Trophoblast cell (in vitro differentiated cells and primary cell): ENCODE measurements at regions not wholly inside any gene's neighbourhood (a gene's known extent, or its start where the extent isn't known, plus 50 kb on each side); places are given as distances from the start of the nearest gene placed in this dataset.

Source experiments
- DNase-seq, 2 donors: peaks; one replicate each; pipeline ENCODE4 v3.0.0-alpha.2; 2016
- H2AFZ ChIP-seq: 2 replicates; pipeline ENCODE4 v1.6.1; 2013; ENCODE audit warnings: low read length, moderate library complexity, mild to moderate bottlenecking; ENCODE audit not compliant: insufficient read depth, poor library complexity
- H2AK5ac ChIP-seq: 2 replicates; pipeline ENCODE4 v1.6.1; 2013; ENCODE audit warnings: mild to moderate bottlenecking, low read length
- H2BK120ac ChIP-seq: 2 replicates; pipeline ENCODE4 v1.6.1; 2013; ENCODE audit warnings: low read length, mild to moderate bottlenecking, moderate library complexity; ENCODE audit not compliant: insufficient read depth, poor library complexity
- H2BK12ac ChIP-seq: 2 replicates; pipeline ENCODE4 v1.6.1; 2013; ENCODE audit warnings: mild to moderate bottlenecking, low read length, moderate library complexity
- H2BK5ac ChIP-seq: 2 replicates; pipeline ENCODE4 v1.6.1; 2013; ENCODE audit warnings: low read length, low read depth, moderate library complexity, mild to moderate bottlenecking; ENCODE audit not compliant: poor library complexity
- H3K14ac ChIP-seq: 2 replicates; pipeline ENCODE4 v1.6.1; 2013; ENCODE audit warnings: mild to moderate bottlenecking, low read length
- H3K18ac ChIP-seq: 2 replicates; pipeline ENCODE4 v1.6.1; 2013; ENCODE audit warnings: mild to moderate bottlenecking, low read length
- H3K23ac ChIP-seq: 2 replicates; pipeline ENCODE4 v1.6.1; 2013; ENCODE audit warnings: low read length
- H3K27ac ChIP-seq: 2 replicates; pipeline ENCODE4 v1.5.1; 2013; ENCODE audit warnings: low read depth, mild to moderate bottlenecking, inconsistent platforms, low read length, moderate library complexity
- H3K27me3 ChIP-seq: 2 replicates; pipeline ENCODE4 v1.6.1; 2013; ENCODE audit warnings: inconsistent platforms, mild to moderate bottlenecking, low read length, moderate library complexity; ENCODE audit not compliant: insufficient read depth
- H3K36me3 ChIP-seq, 2 experiments: 1 replicate in 1 of 2; 2 replicates in 1 of 2; pipeline ENCODE4 v1.6.1; 2013; ENCODE audit warnings: low read length in 2 of 2, mild to moderate bottlenecking in 2 of 2, moderate library complexity in 1 of 2; ENCODE audit not compliant: insufficient read depth in 2 of 2, control insufficient read depth in 1 of 2
- H3K4ac ChIP-seq: 2 replicates; pipeline ENCODE4 v1.6.1; 2013; ENCODE audit warnings: low read depth, mild to moderate bottlenecking, low read length, moderate library complexity
- H3K4me1 ChIP-seq, 2 experiments: 1 replicate in 1 of 2; 2 replicates in 1 of 2; pipeline ENCODE4 v1.6.1; 2013; ENCODE audit warnings: low read length in 2 of 2, mild to moderate bottlenecking in 2 of 2, moderate library complexity in 1 of 2; ENCODE audit not compliant: insufficient read depth in 2 of 2, control insufficient read depth in 1 of 2
- H3K4me2 ChIP-seq: 2 replicates; pipeline ENCODE4 v1.6.1; 2013; ENCODE audit warnings: inconsistent platforms, mild to moderate bottlenecking, low read length, moderate library complexity
- H3K4me3 ChIP-seq: 2 replicates; pipeline ENCODE4 v1.5.1; 2013; ENCODE audit warnings: mild to moderate bottlenecking, low read depth, low read length, inconsistent platforms
- H3K79me1 ChIP-seq: one replicate; pipeline ENCODE4 v1.6.1; 2013; ENCODE audit warnings: low read length
- H3K79me2 ChIP-seq: 2 replicates; pipeline ENCODE4 v1.6.1; 2013; ENCODE audit warnings: low read length, mild to moderate bottlenecking; ENCODE audit not compliant: control insufficient read depth, insufficient read depth, poor library complexity
- H3K9ac ChIP-seq: 2 replicates; pipeline ENCODE4 v1.6.1; 2013; ENCODE audit warnings: mild to moderate bottlenecking, low read length
- H3K9me3 ChIP-seq: 2 replicates; pipeline ENCODE4 v1.6.1; 2013; ENCODE audit warnings: low read depth, mild to moderate bottlenecking, control low read depth, inconsistent platforms, low read length; ENCODE audit not compliant: insufficient read depth
- H4K12ac ChIP-seq: 2 replicates; pipeline ENCODE4 v1.6.1; 2013; ENCODE audit warnings: low read depth, mild to moderate bottlenecking, low read length, moderate library complexity
- H4K8ac ChIP-seq: 2 replicates; pipeline ENCODE4 v1.6.1; 2013; ENCODE audit warnings: low read depth, mild to moderate bottlenecking, low read length, moderate library complexity
- H4K91ac ChIP-seq: one replicate; pipeline ENCODE4 v1.6.1; 2013; ENCODE audit warnings: low read depth, mild to moderate bottlenecking, low read length, moderate library complexity
- whole genome bisulfite sequencing: extraction: QIAGEN DNeasy Blood & Tissue Kit; methylation state at CpG from one replicate; pipeline ENCODE4 v1.1.7; 2013; ENCODE audit warnings: missing lambda C conversion rate; ENCODE audit not compliant: insufficient read length, insufficient coverage; ENCODE audit errors: extremely low coverage; 5-methylcytosine and 5-hydroxymethylcytosine counted together

DNA sequence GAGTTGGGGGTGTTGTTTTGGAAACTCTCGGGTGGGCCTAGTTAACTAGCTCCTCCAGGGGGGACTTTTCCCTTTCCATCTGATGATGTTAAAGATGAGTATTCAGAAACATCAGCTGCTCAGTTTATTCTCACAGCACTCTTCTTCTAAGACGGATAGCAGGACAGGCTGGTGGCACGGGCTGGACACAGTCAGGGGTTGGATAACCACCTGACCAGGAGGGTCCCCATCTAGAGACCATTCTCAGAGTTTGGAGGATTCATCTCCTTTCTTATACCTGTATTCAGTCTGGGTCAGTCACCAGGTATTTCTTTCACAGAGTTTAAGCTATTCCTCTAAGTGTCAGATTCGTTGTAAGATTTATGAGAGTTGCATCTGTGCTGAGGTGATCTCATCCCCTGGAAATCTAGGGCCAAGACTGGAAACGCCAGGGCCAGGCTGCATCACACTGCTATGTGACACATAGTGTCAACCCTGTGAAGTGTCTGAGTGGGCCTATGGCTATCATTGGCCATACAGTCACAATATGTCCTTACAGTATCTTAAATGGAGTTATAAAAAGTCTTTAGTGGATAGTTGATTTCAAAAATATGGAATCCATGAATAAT lies 111.7 kb downstream of the FAM50B start:
- no peaks in the 10 kb centered on the region for H3K79me2 ChIP-seq
- H3K79me1 ChIP-seq = no peaks in the 10 kb centered on the region
- H3K4me1 ChIP-seq = peaks cover 4 to 7% of the 10 kb centered on the region in 2 experiments
- WGBS = no CpG with 5 or more reads among the region's 5 CpGs
- no peak overlapping the region for H4K12ac ChIP-seq
- H3K23ac ChIP-seq = no peak overlapping the region
- H3K18ac ChIP-seq = no peak overlapping the region
- no peak overlapping the region for H2AFZ ChIP-seq
- H3K4me2 ChIP-seq = peak overlapping the region; percentile 13
- H2AK5ac ChIP-seq = no peak overlapping the region
- H2BK120ac ChIP-seq = no peak overlapping the region
- no peak overlapping the region for H4K8ac ChIP-seq
- no peak overlapping the region for H4K91ac ChIP-seq
- no peaks in the 10 kb centered on the region for H3K36me3 ChIP-seq
- no peak overlapping the region for H3K4ac ChIP-seq
- H3K9ac ChIP-seq = no peak overlapping the region
- no peak overlapping the region for H2BK5ac ChIP-seq
- no peak overlapping the region for H3K4me3 ChIP-seq
- DNase-seq = no peak
- H3K9me3 ChIP-seq = no peaks in the 10 kb centered on the region
- H3K27ac ChIP-seq = no peak overlapping the region
- no peak overlapping the region for H3K14ac ChIP-seq
- no peaks in the 10 kb centered on the region for H3K27me3 ChIP-seq
- H2BK12ac ChIP-seq = no peak overlapping the region

GRCh38 chr6:3961581-3962215 lies 112.5 kb downstream of the FAM50B start:
- Histone ChIP-seq H2AK5ac (no peak overlapping the region), H4K8ac (no peak overlapping the region), H3K4me3 (no peak overlapping the region), H3K14ac (no peak overlapping the region), H3K27me3 (no peaks in the 10 kb centered on the region), H3K18ac (no peak overlapping the region), H3K36me3 (no peaks in the 10 kb centered on the region), H3K9ac (no peak overlapping the region), H2AFZ (no peak overlapping the region), H3K79me2 (no peaks in the 10 kb centered on the region), H3K4ac (no peak overlapping the region), H4K12ac (no peak overlapping the region), H3K4me2 (no peak overlapping the region), H4K91ac (no peak overlapping the region), H3K23ac (no peak overlapping the region), H2BK120ac (no peak overlapping the region), H3K9me3 (no peaks in the 10 kb centered on the region), H3K27ac (no peak overlapping the region), H3K79me1 (no peaks in the 10 kb centered on the region), H3K4me1 (peaks cover 4 to 7% of the 10 kb centered on the region in 2 experiments), H2BK5ac (no peak overlapping the region), H2BK12ac (no peak overlapping the region)
- no peak for DNase-seq
- WGBS = no CpG with 5 or more reads among the region's 7 CpGs

- no peak overlapping the region for H4K12ac ChIP-seq
- H3K18ac ChIP-seq = no peak overlapping the region
- H3K9me3 ChIP-seq = no peaks in the 10 kb centered on the region
- H2BK120ac ChIP-seq = no peak overlapping the region
- H4K8ac ChIP-seq = no peak overlapping the region
- no peak overlapping the region for H3K9ac ChIP-seq
- no peak overlapping the region for H3K27ac ChIP-seq
- H3K14ac ChIP-seq = no peak overlapping the region
- no peak for DNase-seq
- no peaks in the 10 kb centered on the region for H3K79me1 ChIP-seq
- no CpG with 5 or more reads among the region's 7 CpGs for WGBS
- no peaks in the 10 kb centered on the region for H3K27me3 ChIP-seq
- H3K4me2 ChIP-seq = no peak overlapping the region
- H3K36me3 ChIP-seq = no peaks in the 10 kb centered on the region
- no peak overlapping the region for H2AFZ ChIP-seq
- no peak overlapping the region for H2BK12ac ChIP-seq
- H3K4me3 ChIP-seq = no peak overlapping the region
- no peak overlapping the region for H4K91ac ChIP-seq
- no peak overlapping the region for H3K4ac ChIP-seq
- H3K4me1 ChIP-seq = peaks cover 4 to 7% of the 10 kb centered on the region in 2 experiments
- no peaks in the 10 kb centered on the region for H3K79me2 ChIP-seq
- no peak overlapping the region for H2AK5ac ChIP-seq
- no peak overlapping the region for H2BK5ac ChIP-seq
- no peak overlapping the region for H3K23ac ChIP-seq
Observed at GRCh38 chr6:3962291-3963280, 113.4 kb downstream of the FAM50B start.

DNA sequence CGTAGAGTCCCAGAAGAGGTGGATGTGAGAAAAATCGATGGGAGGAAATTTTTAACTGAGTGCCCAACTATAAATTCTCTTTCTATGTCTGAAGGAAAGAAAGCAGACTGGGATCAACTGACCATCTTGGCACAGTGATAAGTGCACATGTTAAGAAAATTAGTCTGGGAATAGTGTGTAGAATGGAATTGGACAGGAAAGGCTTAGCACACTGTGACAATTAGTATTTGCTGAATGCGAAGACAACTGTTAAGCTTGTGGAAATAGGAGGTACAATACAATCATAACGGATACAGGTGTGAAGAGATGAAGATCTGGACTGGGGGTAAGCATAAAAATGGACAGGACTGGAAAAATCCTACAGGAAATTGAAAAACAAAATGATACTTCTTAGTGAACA lies 114.3 kb downstream of the FAM50B start:
- no peak overlapping the region for H2BK5ac ChIP-seq
- H3K18ac ChIP-seq = no peak overlapping the region
- H3K27me3 ChIP-seq = no peaks in the 10 kb centered on the region
- no CpG with 5 or more reads among the region's 4 CpGs for WGBS
- H3K4ac ChIP-seq = no peak overlapping the region
- H3K79me1 ChIP-seq = no peaks in the 10 kb centered on the region
- no peak overlapping the region for H4K8ac ChIP-seq
- no peak overlapping the region for H3K4me2 ChIP-seq
- H3K9me3 ChIP-seq = no peaks in the 10 kb centered on the region
- no peak overlapping the region for H2AFZ ChIP-seq
- H2AK5ac ChIP-seq = no peak overlapping the region
- no peaks in the 10 kb centered on the region for H3K79me2 ChIP-seq
- no peak overlapping the region for H3K23ac ChIP-seq
- H2BK12ac ChIP-seq = no peak overlapping the region
- no peak overlapping the region for H3K9ac ChIP-seq
- no peak overlapping the region for H3K14ac ChIP-seq
- no peak overlapping the region for H3K4me3 ChIP-seq
- DNase-seq = no peak
- H3K27ac ChIP-seq = no peak overlapping the region
- no peak overlapping the region for H4K12ac ChIP-seq
- no peaks in the 10 kb centered on the region for H3K36me3 ChIP-seq
- no peak overlapping the region for H4K91ac ChIP-seq
- no peak overlapping the region for H2BK120ac ChIP-seq
- peaks cover 4 to 7% of the 10 kb centered on the region in 2 experiments for H3K4me1 ChIP-seq
